ENCODE measurements at regions not wholly inside any gene's neighbourhood (a gene's known extent, or its start where the extent isn't known, plus 50 kb on each side); places are given as distances from the start of the nearest gene placed in this dataset.

GRCh38 chr9:2317591-2317990 is 302.4 kb downstream of the SMARCA2 start:
- no peak for DNase-seq

DNA sequence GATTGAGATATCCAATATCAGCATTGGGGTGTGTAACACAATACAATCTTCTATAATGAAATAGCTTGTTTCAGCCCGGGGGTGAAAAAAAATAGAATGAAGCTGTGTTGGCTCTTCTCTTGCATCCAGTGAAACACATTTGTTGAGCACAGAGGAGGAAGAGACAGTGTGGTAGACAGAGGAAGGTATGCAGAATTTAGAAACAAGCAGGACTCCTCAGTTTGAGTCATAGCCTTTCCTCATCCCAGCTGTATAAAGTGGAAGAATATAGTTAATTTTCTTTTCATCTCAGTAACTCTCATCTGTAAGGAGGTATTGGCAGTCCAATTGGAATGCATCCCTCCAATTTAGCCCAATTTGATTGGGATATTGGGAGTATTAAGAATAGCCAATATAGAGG is 302.2 kb upstream of the VLDLR start:
- DNase-seq, result no peak

- no peak for DNase-seq
Measured at GRCh38 chr9:2320114-2320513, 301.5 kb upstream of the VLDLR start.

GRCh38 chr9:2320632-2321031 is 301.0 kb upstream of the VLDLR start:
- DNase-seq, result no peak

DNA sequence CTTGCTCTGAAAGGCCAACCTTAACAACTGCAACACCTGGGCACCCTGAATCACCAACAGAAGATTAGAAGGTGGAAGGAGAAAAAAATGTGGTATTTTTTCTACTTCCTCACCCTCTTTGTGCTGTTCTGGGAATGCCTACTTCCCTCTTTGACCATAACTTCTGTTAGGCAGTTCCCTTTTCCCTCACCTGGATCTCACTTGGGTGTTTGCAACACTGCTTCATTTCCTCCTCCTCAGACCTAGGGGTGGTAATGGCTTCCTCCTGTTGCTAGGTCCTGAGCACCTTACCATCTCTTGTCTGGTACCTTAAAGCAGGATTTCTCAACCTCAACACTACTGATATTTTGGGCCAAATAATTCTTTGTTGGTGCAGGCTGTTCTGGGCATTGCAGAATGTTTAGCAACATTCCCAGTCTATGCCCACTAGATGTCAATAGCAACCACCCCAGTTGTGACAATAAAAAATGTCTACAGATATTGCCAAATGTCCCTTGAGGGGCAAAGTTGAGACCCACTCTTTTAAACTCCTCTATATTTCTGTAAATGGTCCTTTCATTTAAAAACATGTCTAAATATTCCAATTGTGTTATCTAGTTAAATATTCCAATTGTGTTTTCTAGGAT is 300.0 kb upstream of the VLDLR start:
- no peak for DNase-seq

GRCh38 chr9:2324742-2325141 is 296.8 kb upstream of the VLDLR start:
- no peak for DNase-seq

GRCh38 chr9:2332663-2333062 is 288.9 kb upstream of the VLDLR start:
- DNase-seq, result no peak

DNA sequence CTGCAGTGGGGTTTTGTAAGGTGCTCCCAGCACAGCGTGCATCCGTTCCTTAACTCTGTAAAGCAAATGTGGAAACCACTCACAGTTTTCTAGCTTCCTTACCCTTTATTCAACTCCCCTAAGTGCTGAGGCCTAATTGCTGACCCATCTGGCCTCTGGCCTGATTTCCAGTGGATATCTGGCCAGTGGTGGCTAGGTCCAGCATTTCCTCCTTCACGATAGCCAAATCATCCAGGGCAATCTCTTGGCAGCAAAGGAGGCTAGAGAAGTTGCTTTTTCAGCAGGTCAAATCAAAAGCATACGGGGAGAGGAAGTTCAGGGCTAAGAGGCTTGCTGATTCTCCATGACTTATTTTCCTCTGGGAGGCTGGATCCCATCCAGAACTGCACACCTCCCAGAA is 286.3 kb upstream of the VLDLR start:
- DNase-seq, result no peak

- no peak for DNase-seq
Measured at GRCh38 chr9:2336055-2336454, 285.5 kb upstream of the VLDLR start.

DNA sequence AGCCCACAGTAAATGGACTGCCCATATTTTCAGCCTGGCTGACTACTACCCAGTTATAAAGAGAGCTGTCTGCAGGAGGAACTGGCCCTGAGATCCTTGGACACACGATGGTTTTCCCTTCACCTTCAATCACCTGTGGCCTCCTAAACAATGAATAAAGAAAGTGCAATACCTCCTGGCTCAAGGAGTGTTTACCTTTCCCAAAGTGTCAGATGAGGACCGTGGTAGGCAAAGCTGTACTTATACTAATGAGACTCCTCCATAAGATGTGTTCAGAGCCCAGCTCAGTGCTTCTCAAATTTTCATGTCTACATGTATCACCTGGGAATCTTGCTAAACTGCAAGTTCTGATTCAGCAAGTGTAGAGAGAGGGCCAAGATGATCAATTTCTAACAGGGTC is 284.5 kb upstream of the VLDLR start:
- DNase-seq, result no peak

DNA sequence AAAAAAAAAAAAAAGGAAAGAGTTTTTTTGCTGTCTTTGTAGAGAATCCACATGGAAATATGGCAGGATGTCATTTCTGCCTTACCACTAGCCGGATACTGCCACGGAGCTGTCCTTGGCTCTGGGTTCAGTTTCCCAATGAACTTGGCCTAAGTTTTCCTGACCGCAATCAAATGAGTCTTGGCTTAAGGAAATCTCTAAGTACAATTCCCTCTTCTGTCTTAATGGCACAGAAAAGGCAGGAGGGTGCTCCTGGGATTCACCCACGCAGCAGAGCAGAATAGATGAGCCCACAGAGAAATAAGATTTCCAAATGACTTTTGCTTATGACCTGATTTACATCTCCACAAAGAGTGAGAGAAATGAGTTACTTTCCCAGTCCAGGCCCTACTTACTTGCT is 284.0 kb upstream of the VLDLR start:
- DNase-seq, result no peak

- DNase-seq, result no peak
Measured at GRCh38 chr9:2338777-2339365, 282.7 kb upstream of the VLDLR start.

DNA sequence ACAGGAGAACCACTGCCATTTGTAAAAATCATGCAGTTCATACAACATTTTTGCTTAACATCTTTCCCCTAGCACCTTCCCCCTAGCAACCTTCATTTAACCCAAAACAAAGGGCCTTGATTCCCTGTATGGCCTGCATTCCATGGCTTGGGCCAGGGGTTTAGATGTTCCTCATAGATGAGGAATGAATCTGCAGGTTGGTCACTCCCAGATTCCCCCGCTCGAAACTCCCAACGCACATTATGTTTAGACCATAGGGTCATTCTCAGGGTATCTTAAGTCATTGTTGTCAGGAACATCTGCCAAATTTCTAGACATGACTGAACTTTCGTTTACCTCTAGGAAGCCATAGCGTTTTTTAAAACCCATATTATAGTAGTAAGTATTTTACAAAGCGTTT is 282.2 kb upstream of the VLDLR start:
- DNase-seq, result no peak

DNA sequence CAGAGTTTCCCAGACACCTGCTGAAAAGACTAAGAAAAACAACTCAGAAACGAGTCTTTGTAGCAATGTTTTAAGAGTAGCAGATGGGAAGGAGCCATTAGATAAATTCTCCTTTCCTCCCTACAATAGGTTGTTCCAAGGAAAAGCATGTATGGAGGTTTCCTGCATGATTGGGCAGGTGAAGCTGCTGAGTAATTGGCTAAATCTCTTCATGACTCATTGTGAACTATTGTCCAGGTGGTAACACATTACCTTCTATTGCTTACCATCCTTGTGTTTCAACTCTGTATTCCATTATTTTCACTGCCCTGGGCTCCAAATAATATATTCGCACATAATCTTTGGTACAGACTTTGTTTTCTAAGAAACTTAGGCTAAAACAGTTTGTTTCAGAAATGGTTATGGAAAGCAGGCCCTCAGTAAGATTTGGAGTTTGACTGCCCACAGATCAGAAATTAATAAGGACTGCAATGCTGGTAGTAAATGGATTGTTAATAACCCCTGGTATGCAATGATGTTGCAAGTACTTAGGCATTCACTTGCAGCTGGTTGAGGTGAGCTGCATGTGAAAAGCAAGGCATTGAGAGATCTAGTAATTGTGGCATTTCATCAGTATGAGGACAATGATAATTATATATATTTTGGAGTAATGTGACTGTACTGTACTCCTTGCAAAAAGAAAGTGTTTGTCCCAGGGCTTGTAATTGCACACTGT is 281.4 kb upstream of the VLDLR start:
- no peak for DNase-seq

GRCh38 chr9:2341126-2341525 is 280.5 kb upstream of the VLDLR start:
- DNase-seq, result no peak

DNA sequence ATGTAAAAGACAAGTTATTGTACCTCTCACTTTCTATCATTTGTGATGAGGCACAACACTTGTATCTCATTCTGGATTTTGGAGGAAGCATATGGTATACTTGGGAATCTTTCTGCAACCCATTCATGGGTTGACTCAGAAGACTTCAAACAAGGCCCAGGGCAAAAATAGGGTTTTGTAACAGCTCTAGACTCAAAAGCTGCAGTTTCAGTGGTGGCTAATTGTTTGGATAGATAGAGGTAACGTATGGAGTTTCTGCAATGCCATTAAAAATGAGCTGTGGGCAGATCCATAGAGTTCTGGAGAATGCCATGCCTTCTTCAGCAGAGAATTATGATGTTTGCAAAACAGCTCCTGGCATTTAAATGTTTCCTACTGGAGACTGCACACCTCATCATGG is 279.6 kb upstream of the VLDLR start:
- no peak for DNase-seq

- no peak for DNase-seq
Measured at GRCh38 chr9:2343756-2344155, 277.8 kb upstream of the VLDLR start.

DNA sequence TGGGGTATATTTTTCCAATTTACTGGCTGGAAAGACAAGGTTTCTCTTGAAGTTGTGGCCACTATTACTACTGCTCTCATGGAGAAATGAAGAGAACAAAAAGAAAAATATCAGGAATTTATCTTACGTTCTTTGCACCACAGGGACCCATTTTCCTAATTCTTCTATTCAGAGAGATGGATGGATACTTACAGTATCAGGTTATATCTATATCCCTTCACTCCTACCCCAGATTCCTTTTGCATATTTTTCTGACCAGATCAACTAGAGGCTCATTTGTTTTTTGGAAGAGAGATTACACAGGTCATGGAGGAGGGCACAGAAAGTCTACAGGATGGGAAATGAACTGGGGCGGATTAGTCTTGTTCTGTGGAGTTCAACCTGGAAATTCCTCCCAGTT is 277.2 kb upstream of the VLDLR start:
- DNase-seq, result no peak

DNA sequence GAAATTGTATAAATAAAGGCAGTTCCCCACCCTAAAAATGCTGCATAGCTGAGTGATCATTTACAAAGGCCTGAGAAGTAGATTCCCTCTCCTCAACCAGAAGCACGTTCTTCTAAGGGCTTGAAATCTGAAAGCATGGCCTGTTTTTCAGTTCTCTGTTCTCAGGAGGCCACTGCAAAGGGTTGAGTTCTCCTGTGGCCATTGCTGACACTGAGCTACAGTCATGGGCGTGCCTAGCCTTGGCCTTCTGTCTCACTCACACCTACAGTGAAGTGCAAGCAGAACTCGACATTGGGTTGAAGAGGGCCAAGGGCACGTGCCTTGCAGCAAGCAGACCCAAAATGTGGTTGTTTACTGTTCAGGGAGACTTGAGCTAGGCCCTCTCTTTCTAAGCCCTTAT is 276.6 kb upstream of the VLDLR start:
- no peak for DNase-seq

DNA sequence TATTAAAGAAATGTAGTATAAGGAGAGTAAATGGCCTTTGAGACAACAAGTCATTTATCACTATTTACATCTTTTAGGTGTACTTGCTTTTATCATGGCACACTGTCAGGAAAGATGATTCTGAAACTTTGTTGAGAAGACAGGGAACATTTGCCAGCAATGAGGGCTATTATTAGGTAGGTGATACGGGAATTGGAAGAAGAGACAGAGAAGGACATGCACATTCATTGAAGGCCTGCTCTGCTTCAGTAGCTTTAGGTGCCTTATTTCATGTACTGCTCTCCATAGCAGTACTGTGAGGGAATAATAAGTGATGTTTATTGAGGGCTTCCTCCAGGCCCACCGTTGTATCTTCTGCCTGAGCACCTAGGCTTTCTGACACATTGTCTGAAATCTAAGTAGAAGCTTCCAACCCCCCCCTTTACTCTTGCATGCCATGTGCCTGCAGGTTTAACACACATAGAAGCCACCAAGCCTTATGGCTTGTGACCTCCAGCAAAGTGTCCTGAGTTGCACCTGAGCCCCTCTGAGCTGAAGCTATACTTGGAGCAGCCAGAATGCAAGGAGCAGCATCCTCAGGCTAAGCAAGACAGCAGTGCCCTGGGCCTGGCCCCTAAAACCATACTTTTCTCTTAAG is 275.2 kb upstream of the VLDLR start:
- DNase-seq, result no peak

- no peak for DNase-seq
Measured at GRCh38 chr9:2351324-2351723, 270.3 kb upstream of the VLDLR start.

DNA sequence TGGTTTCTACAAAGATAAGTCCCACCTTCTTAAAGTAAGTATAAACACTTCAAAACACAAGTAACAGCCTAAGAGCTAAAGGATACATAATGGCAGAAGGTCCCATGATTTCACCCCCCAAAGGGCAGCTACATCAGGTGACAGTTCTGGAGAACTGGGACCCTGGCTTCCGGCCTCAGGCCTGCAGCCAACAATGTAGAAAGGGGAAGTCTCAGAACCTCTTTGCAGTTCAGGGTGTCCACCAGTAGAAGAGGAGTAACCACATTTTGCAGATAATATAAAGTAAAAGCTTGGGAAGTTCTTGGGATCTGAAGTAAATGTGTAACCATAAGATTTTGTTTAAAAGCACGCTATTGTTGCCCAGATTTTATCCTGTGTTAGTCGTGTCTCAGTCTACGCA is 267.4 kb upstream of the VLDLR start:
- DNase-seq, result no peak

DNA sequence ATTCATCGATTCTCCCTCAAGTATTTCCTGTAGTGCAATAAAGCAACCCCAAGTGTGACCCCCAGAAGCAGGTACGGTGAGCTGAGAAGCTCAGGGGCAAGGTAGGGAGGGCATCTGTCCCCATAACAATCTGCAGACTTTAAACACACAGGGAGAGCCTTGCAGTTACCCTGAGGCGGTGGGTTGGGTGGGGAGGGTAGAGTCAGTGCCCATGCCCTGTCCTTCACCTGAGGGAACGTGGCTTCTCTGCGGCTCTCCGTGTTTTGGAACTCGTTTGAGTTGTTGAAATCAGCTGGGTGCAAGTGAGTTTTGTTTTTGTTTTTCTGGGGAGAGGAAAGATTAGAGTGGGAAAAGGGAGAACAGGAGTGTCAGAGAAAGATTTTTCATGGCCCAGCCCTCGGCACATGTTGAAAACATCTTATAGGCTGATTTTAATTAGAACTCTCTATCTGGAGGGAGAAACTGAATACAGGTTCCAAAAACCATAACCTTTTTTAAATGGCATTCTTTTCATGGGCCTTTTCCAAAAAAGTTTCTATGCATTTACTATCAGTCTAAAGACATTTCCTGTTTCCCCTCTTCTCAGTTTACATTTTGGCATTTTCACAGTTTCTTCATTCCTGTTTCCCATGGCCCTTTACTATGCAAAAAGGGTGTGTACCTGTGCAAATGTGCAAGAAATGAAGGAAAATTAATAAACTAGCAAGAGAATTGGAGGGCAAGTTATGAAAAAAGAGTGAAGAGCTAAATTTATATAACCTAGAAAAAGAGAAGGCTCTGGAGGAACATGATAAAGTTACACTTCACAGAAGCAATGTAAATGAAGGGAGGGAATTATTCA is 266.5 kb upstream of the VLDLR start:
- no peak for DNase-seq

- no peak for DNase-seq
Measured at GRCh38 chr9:2355697-2355983, 265.9 kb upstream of the VLDLR start.
